Stimulated activated CD8-positive, alpha-beta memory T cell treated with anti-CD3 and anti-CD28 coated beads, Interleukin-15, amount 100 ng/mL, for 48 hours (primary cell): ENCODE measurements at regions not wholly inside any gene's neighbourhood (a gene's known extent, or its start where the extent isn't known, plus 50 kb on each side); places are given as distances from the start of the nearest gene placed in this dataset.
A peak's percentile ranks its signal among the peaks of the same experiment; 100 is the strongest.

ENCODE experiments used
- DNase-seq, 2 donors: peaks; one replicate each; pipeline ENCODE4 v3.0.0-alpha.2; 2020; ENCODE audit warnings: low read depth in 2 of 2

DNA sequence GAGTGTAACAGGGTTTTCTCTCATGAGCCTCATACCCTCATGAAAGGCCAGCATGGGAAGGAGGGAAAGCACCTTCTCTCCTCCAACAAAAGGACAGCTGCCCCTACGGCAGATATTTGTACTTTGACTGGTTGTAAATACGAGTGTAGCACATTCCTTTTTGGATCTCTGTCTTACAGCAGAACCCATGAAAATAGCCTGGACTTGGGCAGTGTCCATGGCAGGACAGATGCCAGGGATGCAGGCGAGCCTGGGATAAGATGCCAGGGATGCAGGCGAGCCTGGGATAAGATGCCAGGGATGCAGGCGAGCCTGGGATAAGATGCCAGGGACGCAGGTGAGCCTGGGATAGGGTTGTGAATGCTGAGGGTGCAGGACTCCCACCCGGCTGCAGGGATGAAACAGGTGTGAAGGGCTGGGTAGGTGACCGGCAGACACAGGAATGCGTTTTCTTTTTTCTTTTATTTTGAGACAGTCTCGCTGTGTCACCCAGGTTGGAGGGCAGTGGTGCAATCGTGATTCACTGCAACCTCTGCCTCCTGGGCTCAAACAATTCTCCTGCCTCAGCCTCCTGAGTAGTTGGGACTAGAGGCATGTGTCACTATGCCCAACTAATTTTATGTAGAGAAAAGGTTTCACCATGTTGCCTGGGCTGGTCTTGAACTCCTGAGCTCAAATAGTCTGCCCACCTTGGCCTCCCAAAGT, 120.0 kb downstream of the BEGAIN start:
- no peak for DNase-seq

DNA sequence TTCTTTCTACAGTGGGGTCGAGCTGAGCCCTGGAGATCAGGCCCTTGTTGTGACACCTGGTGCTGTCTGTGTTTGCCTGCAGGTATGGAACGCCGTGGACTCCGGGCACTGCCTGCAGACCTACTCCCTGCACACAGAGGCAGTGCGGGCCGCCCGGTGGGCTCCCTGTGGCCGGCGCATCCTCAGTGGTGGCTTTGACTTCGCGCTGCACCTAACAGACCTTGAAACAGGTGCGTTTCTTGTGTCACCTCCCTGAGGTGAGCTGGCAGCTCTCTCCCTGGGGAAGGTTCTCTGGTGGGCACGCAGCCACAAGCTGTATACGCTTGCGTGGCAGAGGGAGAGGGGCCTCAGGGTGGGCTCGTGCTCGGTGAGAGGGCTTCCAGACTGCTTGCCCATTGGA, 119.3 kb downstream of the BEGAIN start:
- no peak for DNase-seq

DNA sequence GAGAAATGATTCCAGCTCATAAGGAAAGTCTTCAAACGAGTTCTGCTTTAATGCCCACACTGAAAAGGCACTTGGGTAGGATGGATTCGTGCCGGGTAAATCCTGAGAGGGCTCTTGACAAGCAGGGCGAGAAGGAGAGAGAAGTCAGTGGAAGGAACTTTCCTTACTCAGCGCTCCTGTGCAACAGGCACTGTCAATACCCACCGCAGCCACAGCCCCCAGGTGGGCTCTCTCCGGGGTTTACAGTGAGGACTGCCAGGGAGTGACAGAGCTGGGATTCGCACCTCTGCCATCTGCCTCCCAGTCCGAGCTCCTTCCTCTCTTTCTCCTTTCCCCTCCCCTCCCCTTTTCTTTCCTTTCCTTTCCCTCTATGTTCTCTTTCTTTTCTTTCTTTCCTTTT, 118.7 kb downstream of the BEGAIN start:
- DNase-seq = no peak

DNA sequence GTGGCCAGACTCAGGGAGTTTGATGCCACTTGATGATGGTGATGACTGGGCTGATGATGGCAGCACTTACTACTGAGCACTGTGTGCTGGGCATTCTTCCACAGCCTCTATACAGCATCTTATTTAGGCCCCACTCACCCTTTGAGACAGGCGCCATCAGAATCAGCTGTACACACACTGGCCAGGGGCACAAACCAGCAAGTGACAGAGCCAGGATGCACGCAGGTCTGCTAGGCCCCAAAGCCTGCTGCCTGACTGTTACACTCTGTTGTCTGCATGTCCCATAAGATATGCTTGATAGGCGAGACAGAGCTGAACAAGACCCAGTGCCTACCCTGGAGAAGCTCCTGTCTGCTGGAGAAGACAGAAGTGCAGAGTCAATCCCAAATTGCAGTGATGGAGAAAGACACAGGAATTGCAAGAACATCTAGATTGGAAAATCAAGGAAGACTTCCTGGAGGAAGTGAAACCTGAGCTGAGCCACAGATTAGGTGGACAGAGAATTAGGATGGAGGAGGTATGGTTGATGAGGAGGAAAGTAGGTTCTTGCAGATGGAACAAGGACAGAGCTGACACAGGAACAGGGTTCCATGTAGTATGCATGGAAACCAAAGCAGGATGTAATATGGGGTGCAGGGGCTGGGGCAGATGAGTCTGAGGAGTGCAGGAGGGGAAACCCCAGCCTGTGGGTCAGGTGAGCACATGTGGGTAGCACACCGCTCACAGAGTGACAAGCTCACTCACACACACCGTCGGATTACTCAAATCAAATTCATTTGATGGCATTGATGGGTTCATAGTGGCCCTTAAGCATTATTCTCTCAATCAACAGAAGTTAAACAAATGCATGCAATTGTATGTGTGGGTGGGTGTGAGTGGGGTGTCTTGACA, 117.3 kb downstream of the BEGAIN start:
- DNase-seq = no peak

DNA sequence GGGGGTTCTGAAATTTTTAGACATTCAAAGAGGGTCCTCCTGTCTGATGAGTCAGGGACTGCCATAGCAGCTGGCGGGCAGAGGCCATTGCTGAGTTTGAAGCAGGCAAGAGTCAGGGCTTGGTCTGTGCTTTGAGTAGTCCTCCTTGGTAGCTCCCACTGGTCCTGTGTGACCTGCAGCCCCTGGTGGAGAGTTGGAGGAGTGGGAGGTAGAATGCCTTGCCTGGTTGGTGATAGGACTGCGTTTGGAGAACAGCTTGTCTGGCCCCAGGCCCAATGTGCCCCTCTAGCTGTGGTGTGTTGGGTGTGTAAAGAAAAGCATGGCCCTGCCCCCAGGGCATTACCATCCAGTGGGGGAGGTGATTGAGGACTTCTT, 116.7 kb downstream of the BEGAIN start:
- no peak for DNase-seq

DNA sequence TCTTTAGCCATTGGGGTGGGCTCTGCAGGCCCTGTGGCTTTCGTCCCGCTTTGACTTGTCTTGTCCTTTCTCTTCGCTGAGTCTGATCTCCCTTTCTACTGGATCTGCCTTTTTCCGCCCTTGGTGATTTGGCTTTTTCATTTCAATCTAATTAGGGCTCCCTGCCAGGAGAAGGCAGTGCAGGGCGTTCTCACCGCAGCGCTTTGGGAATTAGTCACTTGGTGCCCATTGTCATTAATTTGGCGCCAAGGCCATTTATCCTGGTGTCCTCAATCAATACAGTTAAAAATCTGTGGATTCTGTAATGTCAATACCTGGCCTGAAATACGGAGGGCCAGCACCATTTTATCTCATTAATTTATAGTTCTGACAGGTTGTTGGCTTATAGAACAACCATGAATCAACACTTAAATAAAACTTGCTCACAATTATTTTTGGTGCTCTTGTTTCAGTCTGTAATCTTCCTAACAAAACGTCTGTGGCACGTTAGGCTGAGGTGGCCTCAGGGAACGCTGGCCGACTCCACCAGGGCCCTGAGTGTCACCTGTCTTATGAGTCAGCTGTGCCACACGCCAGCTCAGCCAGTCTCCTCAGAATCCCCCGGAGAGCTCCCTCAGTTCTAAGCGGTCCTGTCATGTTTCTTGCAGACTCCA, 115.7 kb downstream of the BEGAIN start:
- no peak for DNase-seq

DNA sequence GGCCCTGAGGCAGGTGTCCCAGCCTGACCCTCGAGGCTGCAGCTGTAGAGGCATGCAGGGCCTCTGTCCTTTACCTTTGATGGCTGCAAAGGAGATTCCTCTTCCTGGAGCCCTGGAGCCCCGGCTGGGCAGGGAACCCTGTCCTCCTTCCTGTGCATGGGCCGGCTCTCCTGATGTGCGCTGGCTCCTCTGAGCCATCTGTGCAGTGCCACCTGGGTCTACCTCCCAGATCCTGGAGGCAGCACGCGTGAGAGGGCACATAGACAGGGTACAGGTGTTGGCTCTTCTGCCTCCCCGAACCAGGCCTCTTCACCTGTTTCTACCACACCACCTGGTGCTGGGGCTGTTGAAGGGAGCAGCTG, 115.1 kb downstream of the BEGAIN start:
- no peak for DNase-seq

DNA sequence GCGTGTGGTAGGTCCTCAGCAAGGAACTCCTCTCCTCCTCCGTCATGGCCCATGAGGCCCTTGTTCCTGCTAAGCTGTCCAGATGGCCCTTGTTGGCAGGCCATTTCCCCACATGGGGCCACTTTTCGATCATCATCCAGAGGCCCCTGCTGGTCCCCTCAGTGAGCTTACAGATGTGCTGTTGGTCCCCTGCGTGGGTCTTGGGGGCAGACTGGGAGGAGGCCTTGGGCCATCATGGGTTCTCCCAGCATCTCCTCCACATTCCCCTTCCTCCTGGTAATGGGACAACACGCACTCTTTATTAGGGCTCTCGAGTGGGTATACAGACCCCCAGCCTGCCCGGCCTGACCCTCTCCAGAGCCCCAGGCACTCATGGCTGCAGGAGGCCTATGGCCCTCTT, 114.7 kb downstream of the BEGAIN start:
- no peak for DNase-seq

DNA sequence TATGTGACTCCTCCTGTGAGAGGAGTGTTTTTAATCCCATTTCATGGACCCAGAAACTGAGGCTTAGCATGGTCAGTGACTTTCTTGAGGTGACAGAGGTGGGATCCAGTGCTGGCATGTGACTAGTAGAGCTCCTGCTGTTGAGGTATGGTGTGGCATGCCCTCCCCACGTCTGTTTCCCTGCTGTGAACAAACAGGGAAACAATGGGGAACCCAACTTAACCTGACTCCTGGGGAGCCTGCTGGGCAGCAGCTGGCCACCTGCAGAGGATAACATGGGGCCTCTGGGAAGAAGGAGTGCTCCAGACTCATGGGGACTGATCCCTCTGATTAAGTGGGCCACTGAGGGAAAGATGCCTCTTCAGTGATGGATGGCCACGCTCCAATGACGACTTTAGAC, 114.0 kb downstream of the BEGAIN start:
- no peak for DNase-seq

DNA sequence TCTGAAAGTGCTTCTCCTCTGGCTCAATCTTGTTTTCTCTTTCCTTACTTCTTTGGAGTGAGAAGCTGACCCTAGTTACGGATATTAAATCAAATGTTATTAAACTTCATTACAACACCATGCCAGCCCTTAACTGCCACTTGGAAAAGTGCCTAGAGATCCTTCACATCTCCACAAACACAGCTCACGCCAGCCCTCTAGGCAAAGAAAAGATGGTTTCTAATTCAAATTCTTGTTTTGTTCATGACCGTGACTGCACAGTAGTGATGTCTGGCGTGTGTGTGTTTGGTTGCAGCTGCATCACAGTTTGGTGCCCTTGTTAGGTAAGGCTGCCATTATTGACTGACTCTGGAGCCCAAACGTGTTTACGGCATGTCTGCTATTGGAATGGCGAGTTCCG, 113.0 kb downstream of the BEGAIN start:
- no peak for DNase-seq

DNA sequence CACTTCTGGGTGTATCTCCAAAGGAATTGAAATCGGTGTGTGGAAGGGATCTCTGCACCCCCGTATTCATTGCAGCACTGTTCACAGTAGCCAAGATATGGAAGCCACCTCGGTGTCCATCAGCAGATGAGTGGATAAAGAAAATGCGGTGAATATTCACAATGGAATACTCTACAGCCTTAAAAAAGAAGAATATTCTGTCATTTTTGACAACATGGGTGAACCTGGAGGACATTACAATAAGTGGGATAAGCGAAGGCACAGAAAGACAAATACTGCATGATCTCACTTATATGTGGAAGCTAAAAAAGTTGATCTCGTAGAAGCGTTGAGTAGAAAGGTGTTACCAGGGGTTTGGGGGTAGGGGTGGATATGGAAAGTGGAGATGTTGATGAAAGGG, 111.9 kb downstream of the BEGAIN start:
- DNase-seq = no peak

DNA sequence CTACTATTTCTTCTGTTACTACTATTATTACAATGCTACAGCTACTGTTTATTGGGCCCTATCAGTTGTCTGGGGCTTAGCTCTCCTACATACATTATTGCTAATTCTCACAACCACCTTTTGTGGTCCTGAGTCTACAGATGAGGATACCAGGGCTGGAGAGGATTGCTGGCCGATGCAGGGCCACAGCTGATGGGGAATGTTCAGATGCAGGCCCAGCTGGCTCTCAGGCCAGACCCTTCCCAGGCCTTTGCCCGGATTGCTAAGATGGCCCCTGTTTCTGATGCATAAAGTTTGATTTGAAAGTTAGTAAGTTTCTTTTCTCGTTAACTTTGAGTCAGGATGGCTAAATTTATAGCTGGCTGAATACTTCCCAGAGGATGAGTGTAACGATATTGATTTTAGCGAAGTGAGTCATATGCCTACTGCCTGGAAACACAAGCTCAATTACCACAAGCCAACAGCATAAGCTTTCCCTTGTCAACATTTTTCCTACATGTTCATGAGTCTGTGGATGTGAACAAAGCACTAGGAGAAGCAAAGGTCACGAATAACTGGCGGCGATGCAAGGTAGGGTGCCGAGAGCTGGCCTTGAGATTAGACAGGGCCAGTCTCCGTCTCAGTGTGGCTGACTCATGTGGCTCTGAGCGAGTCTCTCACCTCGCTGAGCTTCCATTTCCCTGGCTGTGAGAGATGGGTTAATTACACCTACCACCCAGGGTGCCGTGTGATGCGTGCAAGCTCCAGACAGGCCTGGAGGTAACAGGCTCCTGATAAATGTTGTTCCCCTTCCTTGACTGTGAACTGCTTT, 111.0 kb downstream of the BEGAIN start:
- no peak for DNase-seq

DNA sequence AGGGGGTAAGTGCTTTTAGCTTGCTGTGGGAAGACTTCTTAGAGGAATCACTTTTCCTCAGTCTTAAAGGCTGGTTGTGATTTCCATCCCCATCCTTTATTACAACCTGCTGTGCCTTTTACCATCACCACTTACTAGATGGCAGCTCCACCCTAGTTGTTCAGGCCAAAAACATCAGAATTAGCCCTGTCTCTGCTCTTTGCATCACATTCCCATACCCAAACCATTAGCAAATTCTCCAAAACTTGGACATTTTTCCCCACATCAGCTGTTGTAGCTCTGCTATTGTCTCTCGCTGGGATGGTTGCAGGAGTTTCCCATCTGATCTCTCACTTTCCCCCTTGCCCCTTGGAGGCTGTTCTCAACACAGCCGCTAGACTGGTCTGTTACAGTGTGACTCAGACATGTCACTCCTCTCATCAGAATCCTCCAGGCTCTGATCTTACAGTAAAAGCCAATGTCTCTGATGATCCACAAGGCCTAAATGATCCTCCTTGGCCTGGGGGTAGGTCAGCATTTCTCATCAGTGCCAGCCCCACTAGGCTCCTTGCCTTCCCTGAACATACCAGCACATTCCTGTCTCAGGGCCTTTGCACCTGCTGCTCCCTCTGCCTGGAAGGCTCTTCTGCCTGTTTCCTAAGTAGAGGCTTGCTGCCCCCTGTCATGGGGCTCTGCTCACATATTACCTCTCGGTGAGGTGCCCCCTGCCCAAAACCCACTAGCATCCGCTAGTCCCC, 102.5 kb downstream of the BEGAIN start:
- no peak for DNase-seq

DNA sequence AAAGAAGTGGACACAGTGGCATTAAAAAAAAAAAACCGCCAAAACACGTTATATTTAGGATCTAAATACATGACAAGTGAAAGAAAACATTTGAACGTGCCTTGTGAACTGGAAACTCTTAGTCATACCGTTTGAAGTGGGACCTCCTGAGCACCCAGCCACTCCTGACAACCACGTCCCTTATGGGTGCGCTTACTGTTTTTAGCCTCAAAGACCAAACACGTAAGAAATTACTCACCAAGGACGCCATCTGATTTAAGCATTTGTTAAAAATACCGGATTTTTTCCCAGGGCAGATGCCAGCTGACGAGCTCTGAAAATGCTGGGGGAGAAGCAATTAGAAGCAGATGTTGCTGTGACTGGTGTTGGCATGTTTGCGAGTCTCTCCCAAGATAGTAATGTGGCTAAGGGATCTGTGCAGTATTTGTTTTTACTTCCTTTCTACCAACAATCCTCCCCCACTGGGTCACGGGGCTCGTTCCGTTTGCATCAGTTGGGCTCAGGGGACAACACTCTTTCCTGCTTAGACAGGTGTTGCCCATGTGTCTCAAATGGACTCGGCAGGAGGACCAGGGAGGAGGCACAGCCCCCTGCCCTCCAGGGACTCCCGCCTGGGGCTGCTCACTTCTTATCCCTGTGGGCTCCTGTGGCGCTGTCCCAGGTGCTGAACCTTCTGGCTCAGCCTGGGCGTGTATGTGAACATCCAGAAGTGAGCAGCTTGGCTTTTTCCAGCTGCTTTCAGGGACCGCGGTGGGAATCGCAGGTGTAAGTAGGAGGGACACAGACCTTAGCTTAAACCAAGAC, 101.0 kb downstream of the BEGAIN start:
- DNase-seq = peak; percentile 16 to 19
